Naive thymus-derived CD4-positive, alpha-beta T cell (primary cell): ENCODE measurements at regions not wholly inside any gene's neighbourhood (a gene's known extent, or its start where the extent isn't known, plus 50 kb on each side); places are given as distances from the start of the nearest gene placed in this dataset.

ENCODE experiments used
- ATAC-seq: fragments of 150-1000 bp; cut with Tn5 transposase; 2 replicates; pipeline ENCODE4 v1.10.0; 2021; ENCODE audit warnings: mild to moderate bottlenecking, moderate library complexity
- CTCF ChIA-PET: fragments of 350-600 bp; sonication (Branson Sonifier 250); formaldehyde crosslinking; loops from one replicate; lab custom pipeline; 2021; ENCODE audit warnings: antibody characterized with exemption; lab: Charles Lee
- POLR2A ChIA-PET: fragments of 350-600 bp; sonication (Branson Sonifier 250); formaldehyde crosslinking; loops from one replicate; lab custom pipeline; 2021; ENCODE audit warnings: antibody characterized with exemption, inconsistent platforms; lab: Charles Lee
- DNase-seq, 9 donors: peaks; one replicate each; pipeline versions ENCODE4 v3.0.0 to v3.0.0-alpha.2; 2020 to 2022; ENCODE audit warnings: mixed read lengths in 1 of 9
- H3K27ac ChIP-seq: one replicate; pipeline ENCODE4 v1.7.0; 2013; ENCODE audit warnings: mild to moderate bottlenecking, low read depth, low read length, moderate library complexity
- H3K27me3 ChIP-seq, 2 donors: one replicate each; pipeline ENCODE4 v1.7.0; 2013; ENCODE audit warnings: low read length in 2 of 2, mild to moderate bottlenecking in 2 of 2, moderate library complexity in 2 of 2; ENCODE audit not compliant: control insufficient read depth in 2 of 2, insufficient read depth in 2 of 2
- H3K36me3 ChIP-seq, 3 experiments: 1 replicate in 2 of 3; 2 replicates in 1 of 3; pipeline ENCODE4 v1.7.0; 2013; ENCODE audit warnings: low read length in 3 of 3, mild to moderate bottlenecking in 3 of 3, moderate library complexity in 1 of 3; ENCODE audit not compliant: insufficient read depth in 3 of 3, control insufficient read depth in 2 of 3
- H3K4me1 ChIP-seq, 2 donors: one replicate each; pipeline ENCODE4 v1.7.0; 2013; ENCODE audit warnings: low read length in 2 of 2, mild to moderate bottlenecking in 2 of 2, moderate library complexity in 1 of 2; ENCODE audit not compliant: control insufficient read depth in 2 of 2, insufficient read depth in 2 of 2
- H3K4me3 ChIP-seq: 2 replicates; pipeline ENCODE4 v1.7.0; 2013; ENCODE audit warnings: mild to moderate bottlenecking, low read length
- H3K9me3 ChIP-seq, 3 experiments: 1 replicate in 2 of 3; 2 replicates in 1 of 3; pipeline ENCODE4 v1.7.0; 2013; ENCODE audit warnings: low read length in 3 of 3; ENCODE audit not compliant: control insufficient read depth in 2 of 3
- H3K27ac Mint-ChIP-seq, 9 donors: one replicate each; pipeline ENCODE4 v1.8.0; 2020 to 2022; ENCODE audit warnings: mixed read lengths in 9 of 9, mild to moderate bottlenecking in 8 of 9, moderate library complexity in 5 of 9, inconsistent platforms in 2 of 9
- H3K27me3 Mint-ChIP-seq, 5 donors: one replicate each; pipeline ENCODE4 v1.8.0; 2021 to 2022; ENCODE audit warnings: mixed read lengths in 5 of 5, mild to moderate bottlenecking in 1 of 5
- H3K36me3 Mint-ChIP-seq, 5 donors: one replicate each; pipeline ENCODE4 v1.8.0; 2020 to 2022; ENCODE audit warnings: mixed read lengths in 5 of 5, mild to moderate bottlenecking in 3 of 5, inconsistent platforms in 1 of 5
- H3K4me1 Mint-ChIP-seq, 7 donors: one replicate each; pipeline ENCODE4 v1.8.0; 2020 to 2022; ENCODE audit warnings: mixed read lengths in 7 of 7, mild to moderate bottlenecking in 3 of 7, inconsistent platforms in 1 of 7
- H3K4me3 Mint-ChIP-seq, 10 donors: one replicate each; pipeline ENCODE4 v1.8.0; 2020 to 2022; ENCODE audit warnings: mild to moderate bottlenecking in 10 of 10, mixed read lengths in 10 of 10, moderate library complexity in 6 of 10, inconsistent platforms in 2 of 10
- H3K9me3 Mint-ChIP-seq, 11 donors: one replicate each; pipeline ENCODE4 v1.8.0; 2020 to 2022; ENCODE audit warnings: mixed read lengths in 11 of 11, mild to moderate bottlenecking in 4 of 11, inconsistent platforms in 1 of 11, moderate library complexity in 1 of 11
- intact Hi-C, 2 donors: fragments of 100-400 bp; cut with micrococcal nuclease; formaldehyde crosslinking; loops; one replicate each; pipeline ENCODE4 v1.15.1; 2023

DNA sequence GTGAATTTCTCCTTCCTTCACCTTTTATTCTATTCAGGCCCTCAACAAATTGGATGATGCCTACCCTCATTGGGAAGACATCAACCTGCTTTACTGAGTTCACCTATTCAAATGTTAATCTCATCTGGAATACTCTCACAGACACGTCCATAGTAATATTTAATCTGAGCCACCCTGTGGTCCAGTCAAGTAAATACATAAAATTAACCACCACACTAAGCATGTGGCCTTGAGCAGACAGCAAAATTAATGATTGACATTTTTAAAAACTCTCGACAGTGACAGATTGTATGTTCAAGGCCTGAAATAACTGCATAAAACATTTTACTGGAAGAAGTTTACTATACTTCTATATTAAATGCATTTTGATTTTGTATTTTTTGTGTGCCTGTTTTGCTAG is 540.6 kb upstream of the GCFC2 start:
- no peaks in the 10 kb centered on the region for H3K4me1 ChIP-seq

GRCh38 chr2:76247006-76247405 is 536.3 kb upstream of the GCFC2 start:
- H3K4me1 Mint-ChIP-seq: peaks cover 0 to 2% (median 0%) of the 10 kb centered on the region in 7 donors
- H3K9me3 ChIP-seq: no peaks in the 10 kb centered on the region
- H3K4me3 ChIP-seq: no peak overlapping the region
- no peaks in the 10 kb centered on the region for H3K27me3 Mint-ChIP-seq
- H3K4me1 ChIP-seq: no peaks in the 10 kb centered on the region
- H3K9me3 Mint-ChIP-seq: peaks cover 0 to 6% (median 0%) of the 10 kb centered on the region in 11 donors
- ATAC-seq: no peak
- H3K27ac Mint-ChIP-seq: no peak overlapping the region
- H3K36me3 ChIP-seq: no peaks in the 10 kb centered on the region
- DNase-seq: no peak
- intact Hi-C loops: no loop called here
- H3K27me3 ChIP-seq: no peaks in the 10 kb centered on the region
- H3K4me3 Mint-ChIP-seq: no peak overlapping the region
- POLR2A ChIA-PET: no interaction called here
- CTCF ChIA-PET: no interaction called here
- no peak overlapping the region for H3K27ac ChIP-seq
- H3K36me3 Mint-ChIP-seq: no peaks in the 10 kb centered on the region

More for the DNA sequence above, 540.6 kb upstream of the GCFC2 start:
- Mint-ChIP-seq H3K27me3 (no peaks in the 10 kb centered on the region), H3K4me3 (no peak overlapping the region), H3K27ac (no peak overlapping the region), H3K4me1 (peaks cover 0 to 2% (median 0%) of the 10 kb centered on the region in 7 donors), H3K9me3 (peaks cover 0 to 6% (median 0%) of the 10 kb centered on the region in 11 donors), H3K36me3 (no peaks in the 10 kb centered on the region)
- Histone ChIP-seq H3K9me3 (no peaks in the 10 kb centered on the region), H3K4me3 (no peak overlapping the region), H3K27me3 (no peaks in the 10 kb centered on the region), H3K36me3 (no peaks in the 10 kb centered on the region), H3K27ac (no peak overlapping the region)
- POLR2A ChIA-PET: no interaction called here
- intact Hi-C loops: no loop called here
- DNase-seq (no peak), ATAC-seq (no peak)
- CTCF ChIA-PET: no interaction called here

GRCh38 chr2:76211991-76212985 is 501.6 kb upstream of the GCFC2 start:
- intact Hi-C loops: no loop called here
- no peak for DNase-seq
- POLR2A ChIA-PET: no interaction called here
- Histone ChIP-seq H3K36me3 (no peaks in the 10 kb centered on the region), H3K27me3 (no peaks in the 10 kb centered on the region), H3K9me3 (no peaks in the 10 kb centered on the region), H3K4me3 (no peak overlapping the region), H3K4me1 (no peaks in the 10 kb centered on the region), H3K27ac (no peak overlapping the region)
- no peaks in the 10 kb centered on the region for H3K36me3 Mint-ChIP-seq
- H3K9me3 Mint-ChIP-seq: peaks cover 0 to 17% (median 4%) of the 10 kb centered on the region in 11 donors
- CTCF ChIA-PET: no interaction called here
- H3K4me3 Mint-ChIP-seq: no peak overlapping the region
- H3K27ac Mint-ChIP-seq: no peak overlapping the region
- no peaks in the 10 kb centered on the region for H3K27me3 Mint-ChIP-seq
- no peak for ATAC-seq
- no peaks in the 10 kb centered on the region for H3K4me1 Mint-ChIP-seq

DNA sequence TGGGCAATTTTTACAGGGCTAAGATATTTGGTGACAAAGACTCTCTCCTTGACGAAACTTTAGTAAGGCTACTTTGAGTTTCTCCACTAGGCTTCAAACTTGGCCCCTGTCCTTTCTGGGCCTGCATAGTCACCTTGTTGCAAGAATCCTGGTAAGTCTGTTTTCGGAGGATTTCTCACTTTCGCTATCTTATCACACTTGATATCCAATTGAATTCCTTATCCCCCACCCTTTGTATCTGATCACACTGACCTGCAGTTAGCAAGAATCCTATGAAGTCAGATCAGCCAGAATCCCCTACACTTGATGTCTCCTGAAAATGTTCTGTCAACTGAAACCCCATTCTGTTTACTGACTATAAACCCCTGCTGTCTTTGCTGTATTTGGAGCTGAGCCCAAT is 499.8 kb upstream of the GCFC2 start:
- intact Hi-C loops: no loop called here
- Mint-ChIP-seq H3K27me3 (no peaks in the 10 kb centered on the region), H3K4me1 (no peaks in the 10 kb centered on the region), H3K9me3 (peaks cover 0 to 10% (median 4%) of the 10 kb centered on the region in 11 donors), H3K36me3 (no peaks in the 10 kb centered on the region), H3K27ac (no peak overlapping the region), H3K4me3 (no peak overlapping the region)
- H3K36me3 ChIP-seq: no peaks in the 10 kb centered on the region
- ChIA-PET POLR2A (no interaction called here), CTCF (no interaction called here)
- H3K4me3 ChIP-seq: no peak overlapping the region
- H3K27me3 ChIP-seq: no peaks in the 10 kb centered on the region
- no peaks in the 10 kb centered on the region for H3K9me3 ChIP-seq
- H3K4me1 ChIP-seq: no peaks in the 10 kb centered on the region
- H3K27ac ChIP-seq: no peak overlapping the region
- DNase-seq: no peak
- ATAC-seq: no peak

DNA sequence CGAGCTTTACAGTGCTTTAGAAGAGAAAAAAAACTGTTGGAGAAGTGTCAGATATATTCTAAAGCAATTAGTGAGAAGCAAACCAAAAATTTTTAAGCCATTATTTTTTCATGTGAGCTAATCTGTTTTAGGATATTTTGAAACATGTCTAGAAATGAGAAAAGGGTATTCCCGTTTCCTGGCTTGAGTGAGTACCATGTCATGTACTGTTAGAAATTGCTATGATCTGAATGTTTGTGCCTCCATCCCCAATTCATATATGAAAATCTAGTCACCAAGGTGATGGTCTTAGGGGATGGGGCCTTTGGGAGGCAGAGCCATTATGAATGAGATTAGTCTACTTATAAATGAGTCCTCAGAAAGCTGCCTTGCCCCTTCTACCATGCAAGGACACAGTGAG is 493.3 kb upstream of the GCFC2 start:
- ChIA-PET POLR2A (no interaction called here), CTCF (no interaction called here)
- Mint-ChIP-seq H3K4me3 (no peak overlapping the region), H3K27ac (no peak overlapping the region), H3K36me3 (no peaks in the 10 kb centered on the region), H3K4me1 (no peaks in the 10 kb centered on the region), H3K9me3 (peaks cover 0 to 9% (median 0%) of the 10 kb centered on the region in 11 donors), H3K27me3 (no peaks in the 10 kb centered on the region)
- intact Hi-C loops: no loop called here
- no peaks in the 10 kb centered on the region for H3K36me3 ChIP-seq
- ATAC-seq (no peak), DNase-seq (no peak)
- no peaks in the 10 kb centered on the region for H3K27me3 ChIP-seq
- no peak overlapping the region for H3K27ac ChIP-seq
- no peaks in the 10 kb centered on the region for H3K4me1 ChIP-seq
- H3K9me3 ChIP-seq: no peaks in the 10 kb centered on the region
- no peak overlapping the region for H3K4me3 ChIP-seq

GRCh38 chr2:76202866-76203265 is 492.2 kb upstream of the GCFC2 start:
- CTCF ChIA-PET: no interaction called here
- Mint-ChIP-seq H3K27ac (no peak overlapping the region), H3K4me3 (no peak overlapping the region), H3K27me3 (no peaks in the 10 kb centered on the region), H3K4me1 (no peaks in the 10 kb centered on the region), H3K36me3 (no peaks in the 10 kb centered on the region), H3K9me3 (peaks cover 0 to 9% (median 0%) of the 10 kb centered on the region in 11 donors)
- no peaks in the 10 kb centered on the region for H3K4me1 ChIP-seq
- no peak overlapping the region for H3K4me3 ChIP-seq
- intact Hi-C loops: no loop called here
- no peaks in the 10 kb centered on the region for H3K36me3 ChIP-seq
- no peak for ATAC-seq
- no peak overlapping the region for H3K27ac ChIP-seq
- DNase-seq: no peak
- no peaks in the 10 kb centered on the region for H3K9me3 ChIP-seq
- H3K27me3 ChIP-seq: no peaks in the 10 kb centered on the region
- POLR2A ChIA-PET: no interaction called here
